GM12878 (cell line): ENCODE measurements at regions not wholly inside any gene's neighbourhood (a gene's known extent, or its start where the extent isn't known, plus 50 kb on each side); places are given as distances from the start of the nearest gene placed in this dataset.

Experiments
- EZH2 ChIP-seq: IDR thresholded peaks from 2 replicates; pipeline ENCODE4 v1.6.1; 2012; ENCODE audit warnings: low read depth, mild to moderate bottlenecking, control low read depth, inconsistent platforms, low read length, borderline replicate concordance; ENCODE audit not compliant: control insufficient read depth
- FOXK2 ChIP-seq: fragments of 450-650 bp; IDR thresholded peaks from 2 replicates; pipeline ENCODE4 v1.6.1; 2017; ENCODE audit warnings: mild to moderate bottlenecking, moderate library complexity
- HDAC6 ChIP-seq: fragments of 200-600 bp; sonication (generic); IDR thresholded peaks from one replicate; pipeline ENCODE4 v1.8.0; 2017; ENCODE audit warnings: antibody characterized with exemption; ENCODE audit not compliant: unreplicated experiment
- MAX ChIP-seq: IDR thresholded peaks from 2 replicates; pipeline ENCODE4 v1.6.1; 2012; ENCODE audit warnings: low read depth, low read length, improper control_type of control experiment
- NFIC ChIP-seq: IDR thresholded peaks from 2 replicates; pipeline ENCODE4 v1.6.1; 2012; ENCODE audit warnings: low read depth, mild to moderate bottlenecking, inconsistent platforms, low read length, moderate library complexity
- NFXL1 ChIP-seq: fragments of 450-650 bp; IDR thresholded peaks from 2 replicates; pipeline ENCODE4 v1.6.1; 2017; ENCODE audit warnings: antibody characterized with exemption, mild to moderate bottlenecking, borderline replicate concordance
- POLR2A ChIP-seq: IDR thresholded peaks from 2 replicates; pipeline ENCODE4 v1.6.1; 2011; ENCODE audit warnings: low read depth, mild to moderate bottlenecking, low read length
- SP1 ChIP-seq: IDR thresholded peaks from one replicate; pipeline ENCODE4 v1.6.1; 2011; ENCODE audit warnings: low read depth, low read length
- SUZ12 ChIP-seq: fragments of 200-600 bp; sonication (generic); IDR thresholded peaks from one replicate; pipeline ENCODE4 v1.6.1; 2018; ENCODE audit warnings: antibody characterized with exemption, mild to moderate bottlenecking; ENCODE audit not compliant: unreplicated experiment
- TF ChIP-seq, protein P1 (sequence below), 3 experiments: IDR thresholded peaks in 2 of 3; conservative IDR thresholded peaks in 1 of 3; 2 replicates each; pipeline ENCODE4 v1.5.1; 2011; ENCODE audit warnings: low read depth in 3 of 3, low read length in 3 of 3, mild to moderate bottlenecking in 3 of 3, control low read depth in 2 of 3, moderate library complexity in 2 of 3, inconsistent platforms in 1 of 3, mixed read lengths in 1 of 3; ENCODE audit not compliant: control insufficient read depth in 2 of 3, insufficient read depth in 1 of 3; ENCODE audit errors: extremely low read depth in 1 of 3

- no peak for TF ChIP-seq HDAC6
- TF ChIP-seq POLR2A: no peak
- TF ChIP-seq, protein P1, sequence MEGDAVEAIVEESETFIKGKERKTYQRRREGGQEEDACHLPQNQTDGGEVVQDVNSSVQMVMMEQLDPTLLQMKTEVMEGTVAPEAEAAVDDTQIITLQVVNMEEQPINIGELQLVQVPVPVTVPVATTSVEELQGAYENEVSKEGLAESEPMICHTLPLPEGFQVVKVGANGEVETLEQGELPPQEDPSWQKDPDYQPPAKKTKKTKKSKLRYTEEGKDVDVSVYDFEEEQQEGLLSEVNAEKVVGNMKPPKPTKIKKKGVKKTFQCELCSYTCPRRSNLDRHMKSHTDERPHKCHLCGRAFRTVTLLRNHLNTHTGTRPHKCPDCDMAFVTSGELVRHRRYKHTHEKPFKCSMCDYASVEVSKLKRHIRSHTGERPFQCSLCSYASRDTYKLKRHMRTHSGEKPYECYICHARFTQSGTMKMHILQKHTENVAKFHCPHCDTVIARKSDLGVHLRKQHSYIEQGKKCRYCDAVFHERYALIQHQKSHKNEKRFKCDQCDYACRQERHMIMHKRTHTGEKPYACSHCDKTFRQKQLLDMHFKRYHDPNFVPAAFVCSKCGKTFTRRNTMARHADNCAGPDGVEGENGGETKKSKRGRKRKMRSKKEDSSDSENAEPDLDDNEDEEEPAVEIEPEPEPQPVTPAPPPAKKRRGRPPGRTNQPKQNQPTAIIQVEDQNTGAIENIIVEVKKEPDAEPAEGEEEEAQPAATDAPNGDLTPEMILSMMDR (IDR thresholded peaks at IDR 0.05 in 2 of 3, conservative IDR thresholded peaks at IDR 0.05 in 1 of 3; ENCODE audit: control insufficient read depth in 2 of 3, extremely low read depth in 1 of 3, insufficient read depth in 1 of 3, low read depth in 3 of 3, low read length in 3 of 3): no peak
- TF ChIP-seq NFXL1: no peak
- no peak for TF ChIP-seq MAX
- no peak for TF ChIP-seq SP1
- no peak for TF ChIP-seq SUZ12
- no peak for TF ChIP-seq EZH2
- no peak for TF ChIP-seq NFIC
- TF ChIP-seq FOXK2: no peak
Observed at GRCh38 chr3:171984883-171985282, 54.5 kb upstream of the FNDC3B start.
